ENCODE measurements at regions not wholly inside any gene's neighbourhood (a gene's known extent, or its start where the extent isn't known, plus 50 kb on each side); places are given as distances from the start of the nearest gene placed in this dataset.

GRCh38 chr3:176932433-176932832 is 264.8 kb downstream of the TBL1XR1 start:
- no peak for DNase-seq (ENCODE audit: low read depth in 2 of 2)

- no peak for DNase-seq (ENCODE audit: low read depth in 2 of 2)
These were observed 265.3 kb downstream of the TBL1XR1 start for GRCh38 chr3:176931991-176932390.

- DNase-seq (ENCODE audit: low read depth in 2 of 2), result no peak
These were observed 266.3 kb downstream of the TBL1XR1 start for GRCh38 chr3:176930942-176931341.

GRCh38 chr3:176928582-176928931 is 268.7 kb downstream of the TBL1XR1 start:
- DNase-seq (ENCODE audit: low read depth in 2 of 2), result no peak

GRCh38 chr3:176927706-176928581 is 269.3 kb downstream of the TBL1XR1 start:
- DNase-seq (ENCODE audit: low read depth in 2 of 2), result no peak

GRCh38 chr3:176927280-176927679 is 270.0 kb downstream of the TBL1XR1 start:
- no peak for DNase-seq (ENCODE audit: low read depth in 2 of 2)

GRCh38 chr3:176926688-176927087 is 270.6 kb downstream of the TBL1XR1 start:
- DNase-seq (ENCODE audit: low read depth in 2 of 2), result no peak

GRCh38 chr3:176926034-176926433 is 271.2 kb downstream of the TBL1XR1 start:
- DNase-seq (ENCODE audit: low read depth in 2 of 2), result no peak

GRCh38 chr3:176920766-176921160 is 276.5 kb downstream of the TBL1XR1 start:
- peak in 1 of 2 donors; percentile 26 for DNase-seq (ENCODE audit: low read depth in 2 of 2)

GRCh38 chr3:176919836-176920765 is 277.2 kb downstream of the TBL1XR1 start:
- peak in 1 of 2 donors; percentile 58 for DNase-seq (ENCODE audit: low read depth in 2 of 2)

GRCh38 chr3:176916777-176917176 is 280.5 kb downstream of the TBL1XR1 start:
- no peak for DNase-seq (ENCODE audit: low read depth in 2 of 2)

- DNase-seq (ENCODE audit: low read depth in 2 of 2), result no peak
These were observed 282.5 kb downstream of the TBL1XR1 start for GRCh38 chr3:176914764-176915163.

GRCh38 chr3:176911579-176911978 is 285.7 kb downstream of the TBL1XR1 start:
- no peak for DNase-seq (ENCODE audit: low read depth in 2 of 2)

- DNase-seq (ENCODE audit: low read depth in 2 of 2), result no peak
These were observed 288.2 kb downstream of the TBL1XR1 start for GRCh38 chr3:176909044-176909443.

GRCh38 chr3:176906046-176906905 is 291.0 kb downstream of the TBL1XR1 start:
- DNase-seq (ENCODE audit: low read depth in 2 of 2), result peak; percentile 77 to 84

GRCh38 chr3:176905331-176905730 is 292.0 kb downstream of the TBL1XR1 start:
- DNase-seq (ENCODE audit: low read depth in 2 of 2), result no peak

GRCh38 chr3:176904506-176904905 is 292.8 kb downstream of the TBL1XR1 start:
- DNase-seq (ENCODE audit: low read depth in 2 of 2), result no peak

GRCh38 chr3:176896640-176897039 is 300.6 kb downstream of the TBL1XR1 start:
- DNase-seq (ENCODE audit: low read depth in 2 of 2), result no peak

- DNase-seq (ENCODE audit: low read depth in 2 of 2), result no peak
These were observed 301.1 kb downstream of the TBL1XR1 start for GRCh38 chr3:176896165-176896564.

GRCh38 chr3:176879710-176880109 is 317.6 kb downstream of the TBL1XR1 start:
- DNase-seq (ENCODE audit: low read depth in 2 of 2), result no peak

GRCh38 chr3:176873261-176873660 is 324.0 kb downstream of the TBL1XR1 start:
- DNase-seq (ENCODE audit: low read depth in 2 of 2), result no peak

All from dermis microvascular lymphatic vessel endothelial cell (primary cell).